ENCODE measurements at regions not wholly inside any gene's neighbourhood (a gene's known extent, or its start where the extent isn't known, plus 50 kb on each side); places are given as distances from the start of the nearest gene placed in this dataset.
"Not testable (repeated sequence)": the region's sequence is repeated elsewhere in the genome, so short reads cannot be mapped to it uniquely, and the experiment has no call there.

GRCh38 chr13:24997367-24997967 is 98.5 kb upstream of the PABPC3 start:
- Mint-ChIP-seq H3K4me3 (no peak overlapping the region), H3K9me3 (no peaks in the 10 kb centered on the region), H3K36me3 (ENCODE audit: low read depth) (no peaks in the 10 kb centered on the region), H3K27ac (no peak overlapping the region), H3K27me3 (peaks cover 29% of the 10 kb centered on the region), H3K4me1 (no peaks in the 10 kb centered on the region)
- ChIA-PET CTCF (interaction anchor here (1.6 kb wide), 1 partner anchor 40 kb away, joined by 5 read pairs; no protein-coding TSS in a partner anchor), POLR2A (no interaction called here)
- DNase-seq (no peak), ATAC-seq (ENCODE audit: low read depth) (no peak)
- TF ChIP-seq CTCF (IDR thresholded peaks at IDR 0.05) = no peak
- intact Hi-C loops (cut with micrococcal nuclease) = loop anchor here (1.0 to 2.0 kb wide), 2 partner anchors 303 to 377 kb away; no protein-coding TSS in a partner anchor

GRCh38 chr13:24998433-24998832 is 97.5 kb upstream of the PABPC3 start:
- no peak for TF ChIP-seq CTCF (IDR thresholded peaks at IDR 0.05)
- ChIA-PET POLR2A (no interaction called here), CTCF (interaction anchor here (1.0 to 1.6 kb wide), 2 partner anchors 39 to 41 kb away, joined by 3 to 5 read pairs; no protein-coding TSS in a partner anchor)
- Mint-ChIP-seq H3K36me3 (ENCODE audit: low read depth) (no peaks in the 10 kb centered on the region), H3K4me1 (no peaks in the 10 kb centered on the region), H3K9me3 (no peaks in the 10 kb centered on the region), H3K27ac (no peak overlapping the region), H3K27me3 (peaks cover 33% of the 10 kb centered on the region), H3K4me3 (no peak overlapping the region)
- intact Hi-C loops (cut with micrococcal nuclease) = no loop called here
- no peak for DNase-seq
- ATAC-seq (ENCODE audit: low read depth) = no peak

- peaks cover 2% of the 10 kb centered on the region for H3K4me1 Mint-ChIP-seq
- H3K27me3 Mint-ChIP-seq = peaks cover 39% of the 10 kb centered on the region
- no peak overlapping the region for H3K27ac Mint-ChIP-seq
- H3K36me3 Mint-ChIP-seq (ENCODE audit: low read depth) = no peaks in the 10 kb centered on the region
- no peak for TF ChIP-seq CTCF (IDR thresholded peaks at IDR 0.05)
- CTCF ChIA-PET = interaction anchor here (1.2 to 1.5 kb wide), 2 partner anchors 36 to 308 kb away, joined by 3 read pairs; no protein-coding TSS in a partner anchor
- intact Hi-C loops (cut with micrococcal nuclease) = loop anchor here (10.0 kb wide), 1 partner anchor 1693 kb away; no protein-coding TSS in a partner anchor
- no peak overlapping the region for H3K4me3 Mint-ChIP-seq
- no peak for DNase-seq
- no peak for ATAC-seq (ENCODE audit: low read depth)
- no peaks in the 10 kb centered on the region for H3K9me3 Mint-ChIP-seq
- POLR2A ChIA-PET = no interaction called here
Observed at GRCh38 chr13:25001476-25002206, 94.3 kb upstream of the PABPC3 start.

GRCh38 chr13:25002311-25002710 is 93.6 kb upstream of the PABPC3 start:
- ChIA-PET POLR2A (interaction anchor here (0.6 kb wide), 1 partner anchor 276 kb away, joined by 3 read pairs; no protein-coding TSS in a partner anchor), CTCF (interaction anchor here (1.5 kb wide), 1 partner anchor 35 kb away, joined by 3 read pairs; no protein-coding TSS in a partner anchor)
- H3K36me3 Mint-ChIP-seq (ENCODE audit: low read depth); ATAC-seq (ENCODE audit: low read depth); H3K4me3 Mint-ChIP-seq; H3K27ac Mint-ChIP-seq; H3K4me1 Mint-ChIP-seq; H3K9me3 Mint-ChIP-seq; DNase-seq: not testable (repeated sequence)
- intact Hi-C loops (cut with micrococcal nuclease) = loop anchor here (10.0 kb wide), 1 partner anchor 1692 kb away; no protein-coding TSS in a partner anchor
- H3K27me3 Mint-ChIP-seq = peaks cover 38% of the 10 kb centered on the region

- ATAC-seq (ENCODE audit: low read depth); H3K36me3 Mint-ChIP-seq (ENCODE audit: low read depth); H3K4me1 Mint-ChIP-seq; H3K27ac Mint-ChIP-seq; H3K4me3 Mint-ChIP-seq; DNase-seq; POLR2A ChIA-PET; H3K9me3 Mint-ChIP-seq: not testable (repeated sequence)
- intact Hi-C loops (cut with micrococcal nuclease) = loop anchor here (10.0 kb wide), 1 partner anchor 1690 kb away; no protein-coding TSS in a partner anchor
- H3K27me3 Mint-ChIP-seq = peaks cover 31% of the 10 kb centered on the region
- CTCF ChIA-PET = interaction anchor here (0.7 to 2.7 kb wide), 8 partner anchors 9 to 110 kb away, joined by 3 to 26 read pairs (median 3); no protein-coding TSS in a partner anchor
Observed at GRCh38 chr13:25004489-25004888, 91.4 kb upstream of the PABPC3 start.

- H3K9me3 Mint-ChIP-seq; DNase-seq; H3K27ac Mint-ChIP-seq; POLR2A ChIA-PET; H3K4me1 Mint-ChIP-seq; H3K36me3 Mint-ChIP-seq (ENCODE audit: low read depth): not testable (repeated sequence)
- CTCF ChIA-PET = interaction anchor here (0.7 to 2.7 kb wide), 8 partner anchors 9 to 110 kb away, joined by 3 to 26 read pairs (median 3); no protein-coding TSS in a partner anchor
- Mint-ChIP-seq H3K27me3 (peaks cover 28% of the 10 kb centered on the region), H3K4me3 (peak overlapping the region; percentile 59)
- peak; percentile 79 for ATAC-seq (ENCODE audit: low read depth)
- intact Hi-C loops (cut with micrococcal nuclease) = loop anchor here (1.0 to 10.0 kb wide), 4 partner anchors 32 to 1690 kb away; no protein-coding TSS in a partner anchor
Observed at GRCh38 chr13:25005050-25005497, 90.9 kb upstream of the PABPC3 start.

- POLR2A ChIA-PET; H3K27ac Mint-ChIP-seq; DNase-seq; CTCF ChIA-PET; H3K4me1 Mint-ChIP-seq; H3K4me3 Mint-ChIP-seq; H3K9me3 Mint-ChIP-seq; ATAC-seq (ENCODE audit: low read depth); H3K36me3 Mint-ChIP-seq (ENCODE audit: low read depth): not testable (repeated sequence)
- intact Hi-C loops (cut with micrococcal nuclease) = loop anchor here (5.0 to 10.0 kb wide), 2 partner anchors 240 to 1687 kb away; no protein-coding TSS in a partner anchor
- H3K27me3 Mint-ChIP-seq = peaks cover 25% of the 10 kb centered on the region
Observed at GRCh38 chr13:25007389-25007788, 88.5 kb upstream of the PABPC3 start.

- H3K36me3 Mint-ChIP-seq (ENCODE audit: low read depth); POLR2A ChIA-PET; intact Hi-C loops (cut with micrococcal nuclease); DNase-seq; H3K27ac Mint-ChIP-seq; ATAC-seq (ENCODE audit: low read depth); H3K9me3 Mint-ChIP-seq; H3K4me3 Mint-ChIP-seq: not testable (repeated sequence)
- Mint-ChIP-seq H3K4me1 (peaks cover 11% of the 10 kb centered on the region), H3K27me3 (peaks cover 20% of the 10 kb centered on the region)
- CTCF ChIA-PET = interaction anchor here (0.7 to 1.2 kb wide), 3 partner anchors 9 to 20 kb away, joined by 3 to 4 read pairs (median 3); no protein-coding TSS in a partner anchor
Observed at GRCh38 chr13:25014398-25014973, 81.5 kb upstream of the PABPC3 start.

Measured in activated B cell treated with CpG ODN at 0.5 μM for 24 hours (primary cell).